IMR-90 (cell line): ENCODE measurements at regions not wholly inside any gene's neighbourhood (a gene's known extent, or its start where the extent isn't known, plus 50 kb on each side); places are given as distances from the start of the nearest gene placed in this dataset.

ENCODE experiments used
- ATAC-seq: fragments of 200-7000 bp; cut with Tn5 transposase; 2 replicates; pipeline ENCODE4 v1.9.1; 2020; ENCODE audit warnings: low read depth, mild to moderate bottlenecking, moderate library complexity
- BruUV-seq: library from RNA; stranded (reverse); fragments of 400-500 nt; replicated peaks from 2 replicates; lab custom pipeline; 2021; lab: Mats Ljungman, UMichigan
- CTCF ChIA-PET: fragments of 300-600 bp; formaldehyde crosslinking; extraction: SDS; loops from one replicate; lab custom pipeline; 2021; ENCODE audit warnings: antibody characterized with exemption; lab: Yijun Ruan, JAX
- POLR2A ChIA-PET: fragments of 300-600 bp; sonication (Branson Sonifier 250); formaldehyde crosslinking; loops from one replicate; lab custom pipeline; 2022; ENCODE audit warnings: antibody characterized with exemption; ENCODE audit not compliant: unreplicated experiment; lab: Charles Lee
- DNase-seq: peaks from one replicate; pipeline ENCODE4 v3.0.0; 2013
- H2AFZ ChIP-seq: replicated peaks from 2 replicates; pipeline ENCODE3; 2013; ENCODE audit warnings: low read length, mild to moderate bottlenecking; ENCODE audit not compliant: poor library complexity
- H2AK5ac ChIP-seq: 2 replicates; pipeline ENCODE4 v1.6.1; 2013; ENCODE audit warnings: low read depth, low read length, inconsistent platforms
- H2AK9ac ChIP-seq: replicated peaks from 2 replicates; pipeline ENCODE3; 2013; ENCODE audit warnings: mild to moderate bottlenecking, low read depth, low read length, moderate library complexity; ENCODE audit not compliant: poor library complexity
- H2BK120ac ChIP-seq: 2 replicates; pipeline ENCODE4 v1.6.1; 2013; ENCODE audit warnings: low read depth, low read length, inconsistent platforms
- H2BK15ac ChIP-seq: 3 replicates; pipeline ENCODE4 v1.6.1; 2013; ENCODE audit warnings: low read depth, low read length, inconsistent platforms
- H2BK20ac ChIP-seq: 2 replicates; pipeline ENCODE4 v1.6.1; 2013; ENCODE audit warnings: low read depth, mild to moderate bottlenecking, inconsistent platforms, low read length, moderate library complexity
- H2BK5ac ChIP-seq: 2 replicates; pipeline ENCODE4 v1.6.1; 2013; ENCODE audit warnings: mild to moderate bottlenecking, low read depth, low read length, inconsistent platforms; ENCODE audit not compliant: poor library complexity, severe bottlenecking
- H3K14ac ChIP-seq: replicated peaks from 2 replicates; pipeline ENCODE4 v1.6.1; 2013; ENCODE audit warnings: low read depth, low read length, inconsistent platforms
- H3K18ac ChIP-seq: 2 replicates; pipeline ENCODE4 v1.6.1; 2013; ENCODE audit warnings: low read depth, low read length, control low read depth
- H3K23ac ChIP-seq: 2 replicates; pipeline ENCODE4 v1.6.1; 2013; ENCODE audit warnings: low read depth, low read length, inconsistent platforms
- H3K27ac ChIP-seq: 2 replicates; pipeline ENCODE4 v1.5.1; 2013; ENCODE audit warnings: mild to moderate bottlenecking, control low read depth, low read length; ENCODE audit not compliant: insufficient read depth
- H3K27me3 ChIP-seq: 2 replicates; pipeline ENCODE4 v1.6.1; 2013; ENCODE audit warnings: low read length; ENCODE audit not compliant: control insufficient read depth, insufficient read depth
- H3K36me3 ChIP-seq: 2 replicates; pipeline ENCODE4 v1.6.1; 2013; ENCODE audit warnings: low read length, mixed read lengths; ENCODE audit not compliant: control insufficient read depth, insufficient read depth
- H3K4ac ChIP-seq: 2 replicates; pipeline ENCODE4 v1.6.1; 2013; ENCODE audit warnings: low read depth, low read length, inconsistent platforms
- H3K4me1 ChIP-seq: 2 replicates; pipeline ENCODE4 v1.6.1; 2013; ENCODE audit warnings: low read length, mixed read lengths; ENCODE audit not compliant: control insufficient read depth, insufficient read depth
- H3K4me2 ChIP-seq: 2 replicates; pipeline ENCODE4 v1.6.1; 2013; ENCODE audit warnings: low read depth, mild to moderate bottlenecking, control low read depth, low read length, moderate library complexity
- H3K4me3 ChIP-seq: 2 replicates; pipeline ENCODE4 v1.5.1; 2013; ENCODE audit warnings: low read depth, mild to moderate bottlenecking, control low read depth, low read length, moderate library complexity; ENCODE audit not compliant: insufficient read depth
- H3K56ac ChIP-seq: 2 replicates; pipeline ENCODE4 v1.6.1; 2013; ENCODE audit warnings: low read length, inconsistent platforms; ENCODE audit not compliant: insufficient read depth; ENCODE audit errors: extremely low read depth
- H3K79me1 ChIP-seq, 2 experiments: 2 replicates each; pipeline ENCODE4 v1.6.1; 2013; ENCODE audit warnings: low read length in 2 of 2, inconsistent platforms in 1 of 2, low read depth in 1 of 2
- H3K9ac ChIP-seq: 2 replicates; pipeline ENCODE4 v1.6.1; 2013; ENCODE audit warnings: low read depth, low read length, control low read depth
- H3K9me1 ChIP-seq: 2 replicates; pipeline ENCODE4 v1.6.1; 2013; ENCODE audit warnings: low read length, inconsistent platforms; ENCODE audit not compliant: insufficient read depth
- H3K9me3 ChIP-seq: 2 replicates; pipeline ENCODE4 v1.6.1; 2013; ENCODE audit warnings: low read length; ENCODE audit not compliant: control insufficient read depth, insufficient read depth
- H4K20me1 ChIP-seq: 2 replicates; pipeline ENCODE4 v1.6.1; 2013; ENCODE audit warnings: low read length, inconsistent platforms; ENCODE audit not compliant: insufficient read depth
- H4K5ac ChIP-seq: 2 replicates; pipeline ENCODE4 v1.6.1; 2013; ENCODE audit warnings: mild to moderate bottlenecking, low read depth, low read length, control low read depth
- H4K8ac ChIP-seq, 2 experiments: 2 replicates each; pipeline ENCODE4 v1.6.1; 2013; ENCODE audit warnings: low read depth in 2 of 2, low read length in 2 of 2, control low read depth in 1 of 2, inconsistent platforms in 1 of 2
- H4K91ac ChIP-seq: 2 replicates; pipeline ENCODE4 v1.6.1; 2013; ENCODE audit warnings: low read depth, low read length, inconsistent platforms; ENCODE audit not compliant: insufficient read depth
- CTCF ChIP-seq: conservative IDR thresholded peaks from 2 replicates; pipeline ENCODE4 v1.5.1; 2012; ENCODE audit warnings: mild to moderate bottlenecking, low read depth, low read length, improper control_type of control experiment
- POLR2A ChIP-seq: IDR thresholded peaks from 2 replicates; pipeline ENCODE4 v1.6.1; 2012; ENCODE audit warnings: mild to moderate bottlenecking, low read depth, low read length
- SMC3 ChIP-seq: fragments of 150-350 bp; IDR thresholded peaks from 2 replicates; pipeline ENCODE4 v1.6.1; 2016; ENCODE audit warnings: low read depth, mild to moderate bottlenecking, antibody characterized with exemption, low read length, moderate library complexity
- WGBS, 2 experiments: methylation state at CpG; one replicate each; pipeline versions ENCODE4 v1.1.5 to v1.1.7; 2013; ENCODE audit warnings: missing lambda C conversion rate in 2 of 2; ENCODE audit not compliant: insufficient read length in 1 of 2; ENCODE audit errors: extremely low coverage in 2 of 2; 5-methylcytosine and 5-hydroxymethylcytosine counted together
- dilution Hi-C: fragments of 300-500 bp; cut with HindIII; formaldehyde crosslinking; loops from one replicate; pipeline ENCODE4 v1.14.3; 2018; ENCODE audit warnings: low sequenced_read_pairs; ENCODE audit not compliant: unreplicated experiment
- in situ Hi-C: fragments of 300-500 bp; cut with MboI; formaldehyde crosslinking; loops from 3 replicates; pipeline ENCODE4 v1.14.3; 2019; ENCODE audit warnings: low sequenced_read_pairs, inconsistent platforms, mixed read lengths
- intact Hi-C: fragments of 100-400 bp; cut with micrococcal nuclease; formaldehyde crosslinking; loops from 2 replicates; pipeline ENCODE4 v1.10.0; 2022

- Histone ChIP-seq H2BK120ac (no peak overlapping the region), H2AK9ac (no peak overlapping the region), H3K56ac (no peak overlapping the region), H3K4ac (no peak overlapping the region), H3K9me3 (no peaks in the 10 kb centered on the region), H3K18ac (no peak overlapping the region), H3K9ac (no peak overlapping the region), H3K36me3 (no peaks in the 10 kb centered on the region), H2AFZ (no peak overlapping the region), H2AK5ac (no peak overlapping the region), H3K4me1 (0 out of 2 replicates have a peak, but pooled peaks cover 2% of the 10 kb centered on the region), H4K20me1 (no peaks in the 10 kb centered on the region), H3K27me3 (peaks cover 18% of the 10 kb centered on the region), H3K27ac (no peak overlapping the region), H4K91ac (no peak overlapping the region), H2BK20ac (no peak overlapping the region), H3K14ac (no peak overlapping the region), H3K79me1 (no peaks in the 10 kb centered on the region), H4K5ac (no peak overlapping the region), H3K4me2 (no peak overlapping the region), H3K23ac (no peak overlapping the region), H2BK15ac (no peak overlapping the region), H2BK5ac (no peak overlapping the region), H3K9me1 (no peaks in the 10 kb centered on the region), H3K4me3 (no peak overlapping the region), H4K8ac (no peak overlapping the region)
- POLR2A ChIA-PET: no interaction called here
- intact Hi-C loops (no loop called here), dilution Hi-C loops (no loop called here), in situ Hi-C loops (no loop called here)
- TF ChIP-seq CTCF (peak; percentile 23; the same call in 1 of the 2 replicates), POLR2A (no peak), SMC3 (peak; percentile 17; the same call in 1 of the 2 replicates)
- DNase-seq: no peak
- ATAC-seq: no peak
- WGBS, 2 experiments: 80% methylated on average over 1 of the region's 1 CpG; no CpG with 5 or more reads in 1 of the 2 experiments
- CTCF ChIA-PET: no interaction called here
- no TSS peak for BruUV-seq
These were observed 382.2 kb downstream of the MED13L start for GRCh38 chr12:115895247-115895646.
